Epithelial cell of esophagus (primary cell): ENCODE measurements at regions not wholly inside any gene's neighbourhood (a gene's known extent, or its start where the extent isn't known, plus 50 kb on each side); places are given as distances from the start of the nearest gene placed in this dataset.
"Not testable (repeated sequence)": the region's sequence is repeated elsewhere in the genome, so short reads cannot be mapped to it uniquely, and the experiment has no call there.

Experiments used
- DNase-seq: peaks from one replicate; pipeline ENCODE4 v3.0.0; 2010; ENCODE audit warnings: low read depth
- H3K4me3 ChIP-seq: 2 replicates; pipeline ENCODE4 v1.5.1; 2011; ENCODE audit warnings: mild to moderate bottlenecking, low read length, control low read depth
- CTCF ChIP-seq: IDR thresholded peaks from 2 replicates; pipeline ENCODE4 v1.5.1; 2011; ENCODE audit warnings: low read depth, mild to moderate bottlenecking, low read length, control low read depth, inconsistent platforms; ENCODE audit not compliant: insufficient read depth; ENCODE audit errors: missing control alignments

DNA sequence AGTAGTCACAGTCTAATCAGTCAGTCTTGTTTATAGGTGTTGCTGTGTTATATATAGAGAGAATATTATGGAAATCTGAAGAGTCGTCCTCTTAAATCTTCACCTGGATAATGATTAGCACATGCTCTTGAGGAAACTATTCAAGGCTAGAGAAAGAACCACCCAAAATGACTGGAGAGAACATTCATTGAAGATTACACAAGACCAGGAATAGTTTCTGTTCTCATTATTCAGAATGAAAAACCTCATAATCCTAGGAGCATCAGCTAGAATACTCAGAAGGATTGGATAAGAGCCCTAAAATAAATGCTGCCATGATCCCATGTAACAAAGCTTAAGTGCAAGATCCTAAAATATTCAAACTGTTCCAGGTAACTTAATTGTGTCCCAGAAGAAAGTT is 278.2 kb upstream of the PREP start:
- no peak overlapping the region for H3K4me3 ChIP-seq
- DNase-seq: peak; percentile 61
- TF ChIP-seq CTCF: no peak

GRCh38 chr6:105680131-105680530 is 277.2 kb upstream of the PREP start:
- no peak overlapping the region for H3K4me3 ChIP-seq
- peak; percentile 67 for DNase-seq
- TF ChIP-seq CTCF: no peak

DNA sequence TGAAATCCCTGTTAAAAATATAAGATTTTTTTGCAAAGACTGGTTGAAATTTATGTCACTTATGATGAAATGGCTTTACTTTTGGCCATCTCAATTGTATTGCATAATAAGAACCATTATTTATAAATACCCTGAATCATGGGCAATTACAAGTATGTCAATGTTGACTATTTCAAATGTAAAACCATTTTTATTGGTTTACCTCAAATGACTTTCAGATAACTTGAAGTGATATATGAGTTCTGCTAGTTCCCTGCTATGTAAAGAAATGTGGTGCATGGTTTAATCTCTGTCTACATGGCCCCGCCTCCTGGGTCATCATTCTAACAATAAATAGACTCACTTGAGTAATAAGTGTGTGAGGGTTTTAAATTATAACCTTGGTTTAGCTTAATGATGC is 275.6 kb upstream of the PREP start:
- H3K4me3 ChIP-seq: no peak overlapping the region
- TF ChIP-seq CTCF: no peak
- no peak for DNase-seq

- no peak for TF ChIP-seq CTCF
- H3K4me3 ChIP-seq: no peak overlapping the region
- DNase-seq: no peak
Measured at GRCh38 chr6:105677671-105678475, 275.0 kb upstream of the PREP start.

DNA sequence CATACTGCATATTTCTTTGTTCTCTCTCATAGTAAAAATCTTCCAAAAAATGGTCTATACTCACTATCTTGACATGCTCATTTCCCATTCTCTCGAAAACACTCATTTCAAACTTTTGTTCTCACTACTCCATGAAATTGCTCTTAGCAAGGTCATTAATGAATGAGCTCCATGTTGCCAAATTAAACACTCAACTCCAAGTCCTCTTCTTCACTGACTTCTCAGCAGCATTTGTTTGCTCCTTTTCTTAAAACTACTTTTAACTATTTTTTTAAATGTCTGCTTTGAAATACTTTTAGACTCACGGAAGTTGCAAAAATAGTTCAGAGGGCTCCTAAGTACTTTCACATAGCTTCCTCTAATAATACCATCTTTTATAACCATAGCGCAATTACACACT is 274.0 kb upstream of the PREP start:
- no peak for DNase-seq
- no peak overlapping the region for H3K4me3 ChIP-seq
- TF ChIP-seq CTCF: no peak

- no peak overlapping the region for H3K4me3 ChIP-seq
- peak; percentile 86 for DNase-seq
- no peak for TF ChIP-seq CTCF
Measured at GRCh38 chr6:105675715-105676397, 273.0 kb upstream of the PREP start.

DNA sequence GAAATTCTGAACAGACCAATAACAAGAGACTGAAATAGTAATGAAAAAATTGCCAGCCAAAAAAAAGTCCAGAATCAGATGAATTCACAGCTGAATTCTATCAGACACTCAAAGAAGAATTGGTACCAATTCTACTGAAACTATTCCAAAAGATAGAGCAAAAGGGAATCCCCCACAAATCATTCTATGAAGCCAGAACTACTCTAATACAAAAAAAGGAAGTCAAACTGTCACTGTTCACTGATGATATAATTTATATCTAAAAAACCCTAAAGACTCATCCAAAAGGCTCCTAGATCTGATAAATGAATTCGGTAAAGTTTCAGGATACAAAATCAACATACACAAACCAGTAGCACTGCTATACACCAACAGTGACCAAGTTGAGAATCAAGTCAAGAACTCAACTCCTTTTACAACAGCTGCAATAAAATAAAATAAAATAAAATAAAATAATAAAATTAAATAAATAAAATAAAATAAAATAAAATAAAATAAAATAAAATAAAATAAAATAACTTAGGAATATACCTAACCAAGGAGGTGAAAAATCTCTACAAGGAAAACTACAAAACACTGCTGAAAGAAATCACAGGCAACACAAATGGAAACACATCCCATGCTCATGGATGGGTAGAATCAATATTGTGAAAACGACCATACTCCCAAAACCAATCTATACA is 270.1 kb upstream of the PREP start:
- not testable (repeated sequence) for DNase-seq, H3K4me3 ChIP-seq
